ENCODE measurements at regions not wholly inside any gene's neighbourhood (a gene's known extent, or its start where the extent isn't known, plus 50 kb on each side); places are given as distances from the start of the nearest gene placed in this dataset.

DNA sequence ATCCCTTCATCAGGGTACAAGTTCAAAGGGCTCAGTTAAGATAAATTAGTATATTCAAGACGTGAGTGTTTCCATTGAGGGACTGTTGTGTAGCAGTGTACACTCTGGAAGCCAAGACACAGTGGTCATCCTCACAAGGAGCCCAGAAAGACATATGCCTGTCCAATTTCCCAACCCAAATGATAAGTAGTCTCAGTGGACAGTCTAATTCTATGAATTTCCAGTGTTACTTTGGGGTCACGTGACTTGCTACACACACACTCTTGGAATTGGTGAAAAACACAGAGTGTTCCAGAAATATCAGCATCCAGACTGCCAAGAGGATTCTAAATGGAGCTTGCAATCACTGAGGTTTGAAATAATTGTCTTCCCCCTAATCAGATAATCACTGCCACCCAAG, 365.1 kb downstream of the WDR11 start:
- Histone ChIP-seq H3K27ac (ENCODE audit: low read depth, low read length) (no peak overlapping the region), H3K9me3 (ENCODE audit: insufficient read depth, low read depth, low read length) (no peaks in the 10 kb centered on the region), H3K27me3 (ENCODE audit: insufficient read depth, low read length) (no peaks in the 10 kb centered on the region), H3K9ac (ENCODE audit: low read depth, low read length) (no peak overlapping the region), H3K4me1 (ENCODE audit: insufficient read depth, low read length) (no peaks in the 10 kb centered on the region), H3K36me3 (ENCODE audit: insufficient read depth, low read length) (no peaks in the 10 kb centered on the region), H3K4me3 (ENCODE audit: low read length) (no peak overlapping the region)
- WGBS = 100% methylated on average over 2 of the region's 2 CpGs

GRCh38 chr10:121216721-121217181, 365.6 kb downstream of the WDR11 start:
- Histone ChIP-seq H3K36me3 (ENCODE audit: insufficient read depth, low read length) (no peaks in the 10 kb centered on the region), H3K27me3 (ENCODE audit: insufficient read depth, low read length) (no peaks in the 10 kb centered on the region), H3K9ac (ENCODE audit: low read depth, low read length) (no peak overlapping the region), H3K27ac (ENCODE audit: low read depth, low read length) (no peak overlapping the region), H3K4me3 (ENCODE audit: low read length) (no peak overlapping the region), H3K9me3 (ENCODE audit: insufficient read depth, low read depth, low read length) (no peaks in the 10 kb centered on the region), H3K4me1 (ENCODE audit: insufficient read depth, low read length) (no peaks in the 10 kb centered on the region)
- 91% methylated on average over 8 of the region's 8 CpGs for WGBS

DNA sequence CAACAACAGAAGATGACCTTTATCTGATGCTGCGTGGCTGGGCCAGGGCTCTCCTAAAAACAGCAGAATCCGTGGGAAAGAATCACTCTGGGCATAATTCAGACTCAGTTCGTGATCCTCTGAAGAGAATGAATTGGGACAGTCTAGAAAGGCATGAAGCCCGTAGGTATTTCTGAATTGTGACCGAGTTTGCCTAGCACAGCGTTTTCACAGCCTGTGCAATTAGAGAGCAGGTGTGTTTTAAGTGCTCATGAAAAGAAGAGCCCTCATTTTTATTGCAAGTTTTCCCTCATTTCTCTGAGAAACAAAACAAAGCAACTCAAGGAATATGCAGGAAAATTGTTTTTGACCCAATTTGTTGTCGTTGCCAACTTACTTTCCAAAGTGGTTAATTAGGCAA, 366.2 kb downstream of the WDR11 start:
- H3K9me3 ChIP-seq (ENCODE audit: insufficient read depth, low read depth, low read length) = no peaks in the 10 kb centered on the region
- no peaks in the 10 kb centered on the region for H3K36me3 ChIP-seq (ENCODE audit: insufficient read depth, low read length)
- no peak overlapping the region for H3K4me3 ChIP-seq (ENCODE audit: low read length)
- no peak overlapping the region for H3K9ac ChIP-seq (ENCODE audit: low read depth, low read length)
- 90% methylated on average over 7 of the region's 7 CpGs for whole genome bisulfite sequencing
- no peak overlapping the region for H3K27ac ChIP-seq (ENCODE audit: low read depth, low read length)
- no peaks in the 10 kb centered on the region for H3K4me1 ChIP-seq (ENCODE audit: insufficient read depth, low read length)
- no peaks in the 10 kb centered on the region for H3K27me3 ChIP-seq (ENCODE audit: insufficient read depth, low read length)

DNA sequence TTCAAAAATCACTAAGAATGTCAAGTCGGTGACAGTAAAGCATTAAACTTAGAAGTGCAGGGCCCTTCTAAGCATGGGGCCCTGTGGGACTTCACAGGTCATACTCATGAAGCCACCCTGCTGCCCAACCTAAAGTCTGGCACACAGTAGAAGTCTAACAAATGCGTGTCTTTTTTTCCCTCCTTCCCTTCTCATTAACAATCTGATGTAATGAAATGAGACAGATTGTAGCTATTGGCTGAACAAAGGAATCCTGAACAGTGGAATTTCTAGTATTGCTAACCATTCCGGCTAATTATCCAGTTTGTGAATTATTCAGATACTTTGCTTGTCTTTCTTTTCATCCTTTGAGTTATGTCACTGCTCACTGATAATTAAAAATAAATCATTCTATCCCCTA, 369.9 kb downstream of the WDR11 start:
- Histone ChIP-seq H3K9ac (ENCODE audit: low read depth, low read length) (no peak overlapping the region), H3K4me1 (ENCODE audit: insufficient read depth, low read length) (no peaks in the 10 kb centered on the region), H3K36me3 (ENCODE audit: insufficient read depth, low read length) (no peaks in the 10 kb centered on the region), H3K27me3 (ENCODE audit: insufficient read depth, low read length) (no peaks in the 10 kb centered on the region), H3K27ac (ENCODE audit: low read depth, low read length) (no peak overlapping the region), H3K9me3 (ENCODE audit: insufficient read depth, low read depth, low read length) (no peaks in the 10 kb centered on the region), H3K4me3 (ENCODE audit: low read length) (no peak overlapping the region)
- WGBS = 98% methylated on average over 2 of the region's 3 CpGs

- Histone ChIP-seq H3K4me1 (ENCODE audit: insufficient read depth, low read length) (no peaks in the 10 kb centered on the region), H3K27ac (ENCODE audit: low read depth, low read length) (no peak overlapping the region), H3K9me3 (ENCODE audit: insufficient read depth, low read depth, low read length) (no peaks in the 10 kb centered on the region), H3K27me3 (ENCODE audit: insufficient read depth, low read length) (no peaks in the 10 kb centered on the region), H3K4me3 (ENCODE audit: low read length) (no peak overlapping the region), H3K36me3 (ENCODE audit: insufficient read depth, low read length) (no peaks in the 10 kb centered on the region), H3K9ac (ENCODE audit: low read depth, low read length) (no peak overlapping the region)
- WGBS = 67% methylated on average over 8 of the region's 8 CpGs
Measured at GRCh38 chr10:121221991-121222390, 370.8 kb downstream of the WDR11 start.

- Histone ChIP-seq H3K9ac (ENCODE audit: low read depth, low read length) (no peak overlapping the region), H3K9me3 (ENCODE audit: insufficient read depth, low read depth, low read length) (no peaks in the 10 kb centered on the region), H3K27me3 (ENCODE audit: insufficient read depth, low read length) (no peaks in the 10 kb centered on the region), H3K36me3 (ENCODE audit: insufficient read depth, low read length) (no peaks in the 10 kb centered on the region), H3K4me1 (ENCODE audit: insufficient read depth, low read length) (no peaks in the 10 kb centered on the region), H3K27ac (ENCODE audit: low read depth, low read length) (no peak overlapping the region), H3K4me3 (ENCODE audit: low read length) (no peak overlapping the region)
- 80% methylated on average over 2 of the region's 2 CpGs for WGBS
Measured at GRCh38 chr10:121222842-121223241, 371.7 kb downstream of the WDR11 start.

GRCh38 chr10:121231079-121231478, 367.2 kb downstream of the FGFR2 start:
- WGBS = 91% methylated on average over 5 of the region's 5 CpGs
- H3K36me3 ChIP-seq (ENCODE audit: insufficient read depth, low read length) = no peaks in the 10 kb centered on the region

DNA sequence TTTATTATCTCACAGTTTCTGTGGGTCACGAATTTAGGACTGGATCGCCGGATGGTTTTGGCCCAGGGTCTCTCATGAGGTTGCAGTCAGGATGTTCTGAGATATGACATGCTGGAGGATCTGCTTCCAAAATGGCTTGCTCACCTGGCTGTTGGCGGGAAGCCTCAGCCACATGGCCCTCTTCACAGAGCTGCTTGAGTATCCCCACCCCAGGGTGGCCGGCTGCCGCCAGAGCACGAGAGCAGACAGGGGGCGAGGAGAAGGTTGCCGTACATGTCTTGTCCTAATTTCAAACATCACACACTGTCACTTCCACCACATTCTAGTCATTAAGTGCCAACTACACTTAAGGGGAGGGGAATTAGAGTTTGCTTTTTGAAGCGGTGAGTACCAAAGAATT, 365.8 kb downstream of the FGFR2 start:
- 91% methylated on average over 9 of the region's 10 CpGs for WGBS
- Histone ChIP-seq H3K27me3 (ENCODE audit: insufficient read depth, low read length) (no peaks in the 10 kb centered on the region), H3K9me3 (ENCODE audit: insufficient read depth, low read depth, low read length) (peaks cover 5% of the 10 kb centered on the region; the same call in 1 of the 2 replicates), H3K4me1 (ENCODE audit: insufficient read depth, low read length) (no peaks in the 10 kb centered on the region), H3K36me3 (ENCODE audit: insufficient read depth, low read length) (no peaks in the 10 kb centered on the region), H3K9ac (ENCODE audit: low read depth, low read length) (no peak overlapping the region), H3K4me3 (ENCODE audit: low read length) (no peak overlapping the region), H3K27ac (ENCODE audit: low read depth, low read length) (no peak overlapping the region)

More at GRCh38 chr10:121231079-121231478, 367.2 kb downstream of the FGFR2 start:
- no peaks in the 10 kb centered on the region for H3K27me3 ChIP-seq (ENCODE audit: insufficient read depth, low read length)
- no peak overlapping the region for H3K4me3 ChIP-seq (ENCODE audit: low read length)
- no peaks in the 10 kb centered on the region for H3K9me3 ChIP-seq (ENCODE audit: insufficient read depth, low read depth, low read length)
- H3K4me1 ChIP-seq (ENCODE audit: insufficient read depth, low read length) = no peaks in the 10 kb centered on the region
- no peak overlapping the region for H3K9ac ChIP-seq (ENCODE audit: low read depth, low read length)
- no peak overlapping the region for H3K27ac ChIP-seq (ENCODE audit: low read depth, low read length)

- H3K36me3 ChIP-seq (ENCODE audit: insufficient read depth, low read length) = no peaks in the 10 kb centered on the region
- no peak overlapping the region for H3K27ac ChIP-seq (ENCODE audit: low read depth, low read length)
- no peaks in the 10 kb centered on the region for H3K27me3 ChIP-seq (ENCODE audit: insufficient read depth, low read length)
- peaks cover 10% of the 10 kb centered on the region; the same call in 1 of the 2 replicates for H3K9me3 ChIP-seq (ENCODE audit: insufficient read depth, low read depth, low read length)
- H3K4me3 ChIP-seq (ENCODE audit: low read length) = no peak overlapping the region
- 96% methylated on average over 2 of the region's 2 CpGs for WGBS
- H3K9ac ChIP-seq (ENCODE audit: low read depth, low read length) = no peak overlapping the region
- no peaks in the 10 kb centered on the region for H3K4me1 ChIP-seq (ENCODE audit: insufficient read depth, low read length)
Measured at GRCh38 chr10:121235692-121236091, 362.6 kb downstream of the FGFR2 start.

GRCh38 chr10:121236621-121237020, 361.6 kb downstream of the FGFR2 start:
- Histone ChIP-seq H3K9ac (ENCODE audit: low read depth, low read length) (no peak overlapping the region), H3K27me3 (ENCODE audit: insufficient read depth, low read length) (no peaks in the 10 kb centered on the region), H3K4me3 (ENCODE audit: low read length) (no peak overlapping the region), H3K4me1 (ENCODE audit: insufficient read depth, low read length) (no peaks in the 10 kb centered on the region), H3K27ac (ENCODE audit: low read depth, low read length) (no peak overlapping the region), H3K36me3 (ENCODE audit: insufficient read depth, low read length) (no peaks in the 10 kb centered on the region), H3K9me3 (ENCODE audit: insufficient read depth, low read depth, low read length) (peaks cover 10% of the 10 kb centered on the region; the same call in 1 of the 2 replicates)
- WGBS = 95% methylated on average over 4 of the region's 4 CpGs

GRCh38 chr10:121237718-121238117, 360.5 kb downstream of the FGFR2 start:
- no peak overlapping the region for H3K27ac ChIP-seq (ENCODE audit: low read depth, low read length)
- WGBS = 67% methylated on average over 1 of the region's 2 CpGs
- peaks cover 10% of the 10 kb centered on the region; the same call in 1 of the 2 replicates for H3K9me3 ChIP-seq (ENCODE audit: insufficient read depth, low read depth, low read length)
- H3K36me3 ChIP-seq (ENCODE audit: insufficient read depth, low read length) = no peaks in the 10 kb centered on the region
- no peaks in the 10 kb centered on the region for H3K4me1 ChIP-seq (ENCODE audit: insufficient read depth, low read length)
- H3K27me3 ChIP-seq (ENCODE audit: insufficient read depth, low read length) = no peaks in the 10 kb centered on the region
- no peak overlapping the region for H3K9ac ChIP-seq (ENCODE audit: low read depth, low read length)
- no peak overlapping the region for H3K4me3 ChIP-seq (ENCODE audit: low read length)

GRCh38 chr10:121240011-121240410, 358.2 kb downstream of the FGFR2 start:
- no peak overlapping the region for H3K9ac ChIP-seq (ENCODE audit: low read depth, low read length)
- no peaks in the 10 kb centered on the region for H3K36me3 ChIP-seq (ENCODE audit: insufficient read depth, low read length)
- H3K4me1 ChIP-seq (ENCODE audit: insufficient read depth, low read length) = no peaks in the 10 kb centered on the region
- WGBS = 93% methylated on average over 4 of the region's 4 CpGs
- peaks cover 10% of the 10 kb centered on the region; the same call in 1 of the 2 replicates for H3K9me3 ChIP-seq (ENCODE audit: insufficient read depth, low read depth, low read length)
- H3K27ac ChIP-seq (ENCODE audit: low read depth, low read length) = no peak overlapping the region
- no peak overlapping the region for H3K4me3 ChIP-seq (ENCODE audit: low read length)
- H3K27me3 ChIP-seq (ENCODE audit: insufficient read depth, low read length) = no peaks in the 10 kb centered on the region
